ENCODE measurements at regions not wholly inside any gene's neighbourhood (a gene's known extent, or its start where the extent isn't known, plus 50 kb on each side); places are given as distances from the start of the nearest gene placed in this dataset.

GRCh38 chrX:122004127-122004526 is 956.7 kb downstream of the GLUD2 start:
- Histone ChIP-seq H3K4me3 (no peak overlapping the region), H4K20me1 (replicated peaks; ENCODE audit: control insufficient read depth, insufficient read depth, low read length) (no peaks in the 10 kb centered on the region), H3K36me3 (ENCODE audit: control insufficient read depth, insufficient read depth, low read length) (no peaks in the 10 kb centered on the region), H3K79me2 (ENCODE audit: control insufficient read depth, insufficient read depth, low read length) (no peaks in the 10 kb centered on the region), H3K27me3 (ENCODE audit: control insufficient read depth in 2 of 2, insufficient read depth in 2 of 2, low read length in 2 of 2) (no peaks in the 10 kb centered on the region), H3K9me1 (ENCODE audit: control insufficient read depth, insufficient read depth, low read length) (no peaks in the 10 kb centered on the region), H3K4me2 (ENCODE audit: insufficient read depth, low read length) (no peak overlapping the region), H3K9ac (ENCODE audit: insufficient read depth in 1 of 2, low read depth in 2 of 2, low read length in 2 of 2) (no peak overlapping the region), H3K27ac (ENCODE audit: extremely low read depth, low read depth, low read length) (no peak overlapping the region), H2AFZ (ENCODE audit: low read depth, low read length) (no peak overlapping the region), H3K4me1 (replicated peaks in 1 of 2; ENCODE audit: control insufficient read depth in 2 of 2, insufficient read depth in 2 of 2, low read length in 2 of 2) (no peaks in the 10 kb centered on the region), H3K9me3 (replicated peaks; ENCODE audit: control insufficient read depth, insufficient read depth, low read depth, low read length) (no peaks in the 10 kb centered on the region)
- no peak for ATAC-seq
- no TSS peak for BruUV-seq (replicated peaks)
- ChIA-PET POLR2A (no interaction called here), CTCF (ENCODE audit: low intra/inter-chr PET ratio) (no interaction called here)
- no peak for FAIRE-seq
- TF ChIP-seq ZC3H11A (IDR thresholded peaks at IDR 0.05; ENCODE audit: low read depth, low read length): no peak
- TF ChIP-seq SIRT6 (IDR thresholded peaks at IDR 0.05; ENCODE audit: low read depth, low read length): no peak
- TF ChIP-seq SPI1 (IDR thresholded peaks at IDR 0.05; ENCODE audit: borderline replicate concordance, low read depth, low read length): no peak
- no peak for TF ChIP-seq ZNF124 (CRISPR knock-in tag; IDR thresholded peaks at IDR 0.05)
- TF ChIP-seq TARDBP (IDR thresholded peaks at IDR 0.05): no peak
- DNase-seq (ENCODE audit: extremely low read depth in 1 of 4, low spot score in 3 of 4): no peak
- in situ Hi-C loops (cut with MboI) (no loop called here), intact Hi-C loops (cut with micrococcal nuclease) (no loop called here)
- WGBS (ENCODE audit: insufficient coverage, low coverage, missing lambda C conversion rate): 0% methylated on average over 3 of the region's 10 CpGs

- no peak overlapping the region for H3K4me3 ChIP-seq
- no peaks in the 10 kb centered on the region for H3K9me3 ChIP-seq (replicated peaks; ENCODE audit: control insufficient read depth, insufficient read depth, low read depth, low read length)
- POLR2A ChIA-PET: no interaction called here
- no peak overlapping the region for H3K9ac ChIP-seq (ENCODE audit: insufficient read depth in 1 of 2, low read depth in 2 of 2, low read length in 2 of 2)
- H3K4me1 ChIP-seq (replicated peaks in 1 of 2; ENCODE audit: control insufficient read depth in 2 of 2, insufficient read depth in 2 of 2, low read length in 2 of 2): no peaks in the 10 kb centered on the region
- intact Hi-C loops (cut with micrococcal nuclease) (no loop called here), in situ Hi-C loops (cut with MboI) (no loop called here)
- WGBS (ENCODE audit: insufficient coverage, low coverage, missing lambda C conversion rate): 0% methylated on average over 1 of the region's 1 CpG
- H3K79me2 ChIP-seq (ENCODE audit: control insufficient read depth, insufficient read depth, low read length): no peaks in the 10 kb centered on the region
- BruUV-seq (replicated peaks): no TSS peak
- H3K9me1 ChIP-seq (ENCODE audit: control insufficient read depth, insufficient read depth, low read length): no peaks in the 10 kb centered on the region
- H4K20me1 ChIP-seq (replicated peaks; ENCODE audit: control insufficient read depth, insufficient read depth, low read length): no peaks in the 10 kb centered on the region
- H3K27me3 ChIP-seq (ENCODE audit: control insufficient read depth in 2 of 2, insufficient read depth in 2 of 2, low read length in 2 of 2): no peaks in the 10 kb centered on the region
- H2AFZ ChIP-seq (ENCODE audit: low read depth, low read length): no peak overlapping the region
- DNase-seq (ENCODE audit: extremely low read depth in 1 of 4, low spot score in 3 of 4) (no peak), FAIRE-seq (no peak), ATAC-seq (no peak)
- no peak overlapping the region for H3K27ac ChIP-seq (ENCODE audit: extremely low read depth, low read depth, low read length)
- H3K36me3 ChIP-seq (ENCODE audit: control insufficient read depth, insufficient read depth, low read length): no peaks in the 10 kb centered on the region
- no peak for TF ChIP-seq FOXK2 (conservative IDR thresholded peaks at IDR 0.05 in 1 of 2, IDR thresholded peaks at IDR 0.05 in 1 of 2; ENCODE audit: low read depth in 2 of 2)
- TF ChIP-seq SREBF2 (CRISPR knock-in tag; IDR thresholded peaks at IDR 0.05): no peak
- TF ChIP-seq, protein P1, sequence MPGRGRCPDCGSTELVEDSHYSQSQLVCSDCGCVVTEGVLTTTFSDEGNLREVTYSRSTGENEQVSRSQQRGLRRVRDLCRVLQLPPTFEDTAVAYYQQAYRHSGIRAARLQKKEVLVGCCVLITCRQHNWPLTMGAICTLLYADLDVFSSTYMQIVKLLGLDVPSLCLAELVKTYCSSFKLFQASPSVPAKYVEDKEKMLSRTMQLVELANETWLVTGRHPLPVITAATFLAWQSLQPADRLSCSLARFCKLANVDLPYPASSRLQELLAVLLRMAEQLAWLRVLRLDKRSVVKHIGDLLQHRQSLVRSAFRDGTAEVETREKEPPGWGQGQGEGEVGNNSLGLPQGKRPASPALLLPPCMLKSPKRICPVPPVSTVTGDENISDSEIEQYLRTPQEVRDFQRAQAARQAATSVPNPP (IDR thresholded peaks at IDR 0.05; ENCODE audit: borderline replicate concordance, insufficient read depth, insufficient read length): no peak
- TF ChIP-seq FOSL1 (tag; conservative IDR thresholded peaks at IDR 0.05): no peak
- TF ChIP-seq HDGF (IDR thresholded peaks at IDR 0.05): no peak
- no peak for TF ChIP-seq CCAR2 (IDR thresholded peaks at IDR 0.05; ENCODE audit: low read depth, low read length)
- TF ChIP-seq RFX7 (CRISPR knock-in tag; IDR thresholded peaks at IDR 0.05): no peak
- TF ChIP-seq, protein P2, sequence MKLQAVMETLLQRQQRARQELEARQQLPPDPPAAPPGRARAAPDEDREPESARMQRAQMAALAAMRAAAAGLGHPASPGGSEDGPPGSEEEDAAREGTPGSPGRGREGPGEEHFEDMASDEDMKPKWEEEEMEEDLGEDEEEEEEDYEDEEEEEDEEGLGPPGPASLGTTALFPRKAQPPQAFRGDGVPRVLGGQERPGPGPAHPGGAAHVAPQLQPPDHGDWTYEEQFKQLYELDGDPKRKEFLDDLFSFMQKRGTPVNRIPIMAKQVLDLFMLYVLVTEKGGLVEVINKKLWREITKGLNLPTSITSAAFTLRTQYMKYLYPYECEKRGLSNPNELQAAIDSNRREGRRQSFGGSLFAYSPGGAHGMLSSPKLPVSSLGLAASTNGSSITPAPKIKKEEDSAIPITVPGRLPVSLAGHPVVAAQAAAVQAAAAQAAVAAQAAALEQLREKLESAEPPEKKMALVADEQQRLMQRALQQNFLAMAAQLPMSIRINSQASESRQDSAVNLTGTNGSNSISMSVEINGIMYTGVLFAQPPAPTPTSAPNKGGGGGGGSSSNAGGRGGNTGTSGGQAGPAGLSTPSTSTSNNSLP (IDR thresholded peaks at IDR 0.05; ENCODE audit: borderline replicate concordance, low read depth, low read length): no peak
- no peak for TF ChIP-seq GABPA (tag; conservative IDR thresholded peaks at IDR 0.05; ENCODE audit: low read depth)
- no peak for TF ChIP-seq ZNF263 (CRISPR knock-in tag; IDR thresholded peaks at IDR 0.05; ENCODE audit: borderline replicate concordance)
- TF ChIP-seq KAT8 (IDR thresholded peaks at IDR 0.05; ENCODE audit: low read depth): no peak
- no peak for TF ChIP-seq ZNF707 (CRISPR knock-in tag; conservative IDR thresholded peaks at IDR 0.05)
- H3K4me2 ChIP-seq (ENCODE audit: insufficient read depth, low read length): no peak overlapping the region
- CTCF ChIA-PET (ENCODE audit: low intra/inter-chr PET ratio): no interaction called here
Observed at GRCh38 chrX:122026665-122027064, 979.3 kb downstream of the GLUD2 start.

Measured in K562 (cell line).